ENCODE measurements at regions not wholly inside any gene's neighbourhood (a gene's known extent, or its start where the extent isn't known, plus 50 kb on each side); places are given as distances from the start of the nearest gene placed in this dataset.

DNA sequence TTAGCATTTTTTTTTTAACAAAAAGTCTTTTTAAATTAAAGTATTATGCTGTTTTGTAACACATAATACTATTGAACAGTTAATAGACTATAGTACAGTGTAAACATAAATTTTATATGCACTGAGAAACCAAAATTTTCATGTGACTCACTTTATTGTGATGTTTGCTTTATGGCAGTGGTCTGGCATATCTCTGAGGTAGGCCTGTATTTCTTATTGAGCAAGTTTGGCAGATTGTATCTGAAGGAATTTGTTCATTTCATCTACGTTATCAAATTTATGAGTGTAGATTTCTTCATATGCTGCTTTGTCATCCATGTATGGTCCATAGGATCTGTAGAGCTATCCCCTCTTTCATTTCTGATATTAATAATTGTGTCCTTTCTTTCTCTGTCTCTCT lies 78.8 kb upstream of the PDE3A start:
- ChIA-PET CTCF (no interaction called here), POLR2A (no interaction called here)
- TF ChIP-seq, protein P1, sequence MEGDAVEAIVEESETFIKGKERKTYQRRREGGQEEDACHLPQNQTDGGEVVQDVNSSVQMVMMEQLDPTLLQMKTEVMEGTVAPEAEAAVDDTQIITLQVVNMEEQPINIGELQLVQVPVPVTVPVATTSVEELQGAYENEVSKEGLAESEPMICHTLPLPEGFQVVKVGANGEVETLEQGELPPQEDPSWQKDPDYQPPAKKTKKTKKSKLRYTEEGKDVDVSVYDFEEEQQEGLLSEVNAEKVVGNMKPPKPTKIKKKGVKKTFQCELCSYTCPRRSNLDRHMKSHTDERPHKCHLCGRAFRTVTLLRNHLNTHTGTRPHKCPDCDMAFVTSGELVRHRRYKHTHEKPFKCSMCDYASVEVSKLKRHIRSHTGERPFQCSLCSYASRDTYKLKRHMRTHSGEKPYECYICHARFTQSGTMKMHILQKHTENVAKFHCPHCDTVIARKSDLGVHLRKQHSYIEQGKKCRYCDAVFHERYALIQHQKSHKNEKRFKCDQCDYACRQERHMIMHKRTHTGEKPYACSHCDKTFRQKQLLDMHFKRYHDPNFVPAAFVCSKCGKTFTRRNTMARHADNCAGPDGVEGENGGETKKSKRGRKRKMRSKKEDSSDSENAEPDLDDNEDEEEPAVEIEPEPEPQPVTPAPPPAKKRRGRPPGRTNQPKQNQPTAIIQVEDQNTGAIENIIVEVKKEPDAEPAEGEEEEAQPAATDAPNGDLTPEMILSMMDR (IDR thresholded peaks at IDR 0.05; ENCODE audit: control extremely low read depth, extremely low read depth, low read depth, missing control alignments) = no peak
- DNase-seq (ENCODE audit: extremely low spot score) = no peak

DNA sequence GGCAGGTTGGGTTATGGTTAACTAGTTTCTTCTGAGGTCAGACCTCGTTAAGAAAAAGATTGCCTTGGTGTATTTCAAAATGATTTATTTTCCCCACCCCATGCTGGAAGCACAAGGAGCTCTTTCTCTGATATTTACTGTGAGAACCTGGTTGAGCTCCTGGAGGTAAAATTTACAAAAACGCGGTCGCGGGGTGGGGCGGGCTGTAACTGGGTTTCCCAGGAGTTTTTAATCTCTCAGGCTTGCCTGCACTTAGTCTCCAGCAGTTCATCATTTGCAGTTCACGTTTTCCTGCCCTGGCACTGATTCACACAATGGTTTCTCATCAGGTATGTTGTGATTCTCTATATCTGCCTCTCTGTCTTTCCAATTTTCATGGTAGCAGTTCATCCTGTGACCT lies 67.9 kb upstream of the PDE3A start:
- no peak for DNase-seq (ENCODE audit: extremely low spot score)
- TF ChIP-seq, protein P1 (IDR thresholded peaks at IDR 0.05; ENCODE audit: control extremely low read depth, extremely low read depth, low read depth, missing control alignments) = no peak
- CTCF ChIA-PET = no interaction called here
- POLR2A ChIA-PET = no interaction called here

DNA sequence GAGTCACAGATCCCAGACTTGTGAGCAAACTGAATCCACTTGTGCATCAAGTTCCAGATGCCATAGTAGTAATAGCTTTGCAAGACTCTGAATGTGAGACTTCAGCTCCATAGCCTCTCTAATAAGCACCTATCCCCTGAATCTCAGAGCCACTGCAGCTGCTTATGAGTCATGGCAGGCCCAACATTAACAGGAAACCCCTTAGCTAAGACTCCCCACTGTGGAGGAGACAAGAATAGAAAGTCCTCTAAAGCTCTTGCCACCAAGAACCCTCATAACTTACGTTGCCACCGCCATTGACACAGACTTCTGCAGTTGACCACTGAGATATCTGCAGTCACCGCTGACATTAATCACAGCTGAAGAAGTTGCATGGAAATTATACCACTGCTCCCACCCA lies 62.9 kb upstream of the PDE3A start:
- ChIA-PET POLR2A (no interaction called here), CTCF (interaction anchor here (1.2 to 1.5 kb wide), 2 partner anchors 15 to 20 kb away, joined by 3 to 4 read pairs; no protein-coding TSS in a partner anchor)
- no peak for DNase-seq (ENCODE audit: extremely low spot score)
- TF ChIP-seq, protein P1 (IDR thresholded peaks at IDR 0.05; ENCODE audit: control extremely low read depth, extremely low read depth, low read depth, missing control alignments) = no peak

DNA sequence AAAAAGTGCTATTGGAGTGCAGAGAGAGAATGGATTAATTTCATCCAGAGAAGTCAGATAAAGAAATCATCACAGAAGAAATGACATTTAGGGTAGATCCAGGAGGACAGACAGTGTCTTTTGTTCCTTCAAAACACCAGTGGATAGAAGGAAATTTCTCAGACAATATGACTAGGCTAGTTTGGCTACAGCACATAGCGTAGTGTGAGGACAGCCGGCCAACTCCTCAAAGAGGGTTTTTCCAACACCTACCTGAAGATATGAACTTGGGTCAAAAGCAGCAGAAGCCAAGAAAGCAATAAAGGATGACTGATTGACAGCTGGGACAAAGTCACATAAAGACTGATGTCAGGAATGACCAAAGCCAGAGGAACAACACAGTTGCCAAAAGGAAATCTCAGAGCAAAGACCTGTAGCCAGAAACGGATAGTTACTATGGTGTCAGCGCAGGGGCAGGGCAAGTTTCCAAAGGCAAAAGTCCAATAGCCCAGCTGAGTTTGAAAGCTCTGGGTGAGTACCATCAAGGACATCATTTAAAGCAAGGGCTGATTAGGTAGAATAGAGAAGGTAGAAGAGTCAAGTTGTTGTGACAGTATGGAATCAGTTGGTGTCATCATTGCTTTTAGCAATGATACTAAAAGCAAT lies 58.7 kb upstream of the PDE3A start:
- CTCF ChIA-PET = no interaction called here
- POLR2A ChIA-PET = no interaction called here
- no peak for DNase-seq (ENCODE audit: extremely low spot score)
- TF ChIP-seq, protein P1 (IDR thresholded peaks at IDR 0.05; ENCODE audit: control extremely low read depth, extremely low read depth, low read depth, missing control alignments) = no peak

DNA sequence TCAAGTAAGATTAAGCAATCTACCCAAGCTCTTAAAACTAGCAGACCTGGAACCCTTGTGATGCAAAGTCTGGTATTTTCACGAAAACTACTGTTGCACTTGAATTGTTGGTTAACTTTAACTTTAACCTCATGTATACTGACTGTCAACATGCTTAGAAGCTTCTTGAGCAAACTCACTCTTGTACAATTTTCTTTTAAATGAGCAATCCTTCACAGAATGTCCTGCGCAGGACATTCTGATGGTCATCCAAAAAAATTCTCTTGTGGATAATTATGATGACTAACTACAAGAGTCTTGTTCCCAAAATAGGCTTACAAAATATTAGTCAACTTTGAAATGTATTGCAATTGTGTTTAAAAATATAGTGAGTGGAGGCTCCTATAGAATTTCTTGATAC lies 54.0 kb upstream of the PDE3A start:
- CTCF ChIA-PET = interaction anchor here (1.2 kb wide), 1 partner anchor 8 kb away, joined by 3 read pairs; no protein-coding TSS in a partner anchor
- POLR2A ChIA-PET = no interaction called here
- TF ChIP-seq, protein P1 (IDR thresholded peaks at IDR 0.05; ENCODE audit: control extremely low read depth, extremely low read depth, low read depth, missing control alignments) = no peak
- DNase-seq (ENCODE audit: extremely low spot score) = no peak

DNA sequence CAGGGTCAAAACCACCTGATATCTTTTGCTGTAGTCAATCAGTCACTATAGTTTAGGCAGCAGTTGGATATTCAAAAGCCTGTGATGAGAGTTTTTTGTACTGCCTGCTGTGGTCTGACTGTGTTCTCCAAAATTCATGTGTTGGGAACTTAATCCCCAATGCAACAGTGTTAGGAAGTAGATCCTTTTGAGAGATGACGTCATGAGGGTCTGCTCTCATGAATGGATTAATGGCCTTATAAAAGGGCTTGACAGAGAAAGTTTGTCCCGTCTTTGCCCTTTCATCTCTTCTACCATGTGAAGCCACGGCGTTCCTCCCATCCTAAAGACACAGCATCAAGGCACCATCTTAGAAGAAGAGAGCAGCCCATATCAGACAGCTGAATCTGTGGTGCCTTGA lies 50.8 kb upstream of the PDE3A start:
- no peak for DNase-seq (ENCODE audit: extremely low spot score)
- CTCF ChIA-PET = interaction anchor here (0.7 kb wide), 1 partner anchor 10 kb away, joined by 3 read pairs; no protein-coding TSS in a partner anchor
- POLR2A ChIA-PET = no interaction called here
- TF ChIP-seq, protein P1 (IDR thresholded peaks at IDR 0.05; ENCODE audit: control extremely low read depth, extremely low read depth, low read depth, missing control alignments) = no peak

Data from GM10248 (cell line).